Stimulated activated naive CD4-positive, alpha-beta T cell treated with Interleukin-2 at 50 U/mL for 16 hours (primary cell): ENCODE measurements at regions not wholly inside any gene's neighbourhood (a gene's known extent, or its start where the extent isn't known, plus 50 kb on each side); places are given as distances from the start of the nearest gene placed in this dataset.
"Not testable (repeated sequence)": the region's sequence is repeated elsewhere in the genome, so short reads cannot be mapped to it uniquely, and the experiment has no call there.

Experiments used
- DNase-seq: peaks from one replicate; lab custom pipeline; 2025; lab: John Stamatoyannopoulos, UW

- no peak for DNase-seq
These were observed 381.6 kb downstream of the DSEL start for GRCh38 chr18:67134911-67135310.

DNA sequence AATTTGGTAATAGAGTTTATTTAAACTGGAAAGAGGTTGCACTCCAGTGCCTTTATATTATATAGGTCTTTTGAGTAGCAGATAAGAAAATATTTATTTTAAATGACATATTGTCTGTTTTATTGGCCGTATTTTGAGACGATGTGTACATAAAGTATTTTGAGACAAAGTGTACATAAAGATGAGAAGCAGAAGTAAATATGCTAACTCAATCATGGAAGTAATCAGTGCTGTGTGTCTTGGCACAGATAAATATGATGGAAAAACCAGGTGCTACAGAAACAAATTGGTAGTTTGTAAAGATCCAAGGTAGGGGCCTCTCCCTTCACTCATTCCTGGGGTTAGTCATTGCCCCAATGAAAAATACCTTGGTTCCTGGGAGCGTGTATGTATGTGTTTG is 382.9 kb downstream of the DSEL start:
- no peak for DNase-seq

DNA sequence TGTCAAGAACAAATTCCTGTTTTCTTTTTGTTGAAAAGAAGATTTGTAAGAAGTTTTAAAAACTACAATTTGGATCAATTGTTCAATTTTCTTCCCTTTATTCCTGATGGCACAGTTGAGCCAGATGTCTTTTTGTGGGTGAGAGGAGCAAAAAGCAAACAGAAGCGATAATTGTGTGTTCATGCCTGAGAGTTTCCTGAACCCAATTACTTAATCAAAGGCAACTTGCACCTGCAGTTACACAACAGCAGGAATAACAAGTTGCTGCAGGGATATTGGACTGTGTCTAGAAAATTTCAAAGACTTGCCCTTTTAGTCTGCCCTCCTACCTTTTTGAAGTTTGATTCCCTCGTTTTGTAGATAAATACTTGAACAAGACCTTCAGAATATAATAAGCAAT is 383.6 kb downstream of the DSEL start:
- DNase-seq, result no peak

DNA sequence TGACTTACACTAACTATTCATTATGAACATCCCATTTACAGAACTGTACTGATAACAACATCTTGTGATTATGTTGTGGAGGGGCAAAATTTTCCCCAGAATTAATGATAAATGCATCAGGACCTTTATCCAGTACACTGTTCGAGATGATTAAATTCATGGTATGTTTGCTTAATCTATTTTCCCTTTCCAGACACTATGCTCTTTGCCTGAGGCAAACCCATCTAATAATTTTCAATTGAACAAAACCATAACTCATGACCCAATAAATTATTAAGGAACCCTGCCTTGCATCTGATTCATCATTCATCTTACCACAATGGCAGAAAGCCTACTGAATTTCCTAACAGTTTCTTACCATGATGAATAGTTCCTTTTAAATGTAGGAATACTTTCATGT is 385.0 kb downstream of the DSEL start:
- no peak for DNase-seq

DNA sequence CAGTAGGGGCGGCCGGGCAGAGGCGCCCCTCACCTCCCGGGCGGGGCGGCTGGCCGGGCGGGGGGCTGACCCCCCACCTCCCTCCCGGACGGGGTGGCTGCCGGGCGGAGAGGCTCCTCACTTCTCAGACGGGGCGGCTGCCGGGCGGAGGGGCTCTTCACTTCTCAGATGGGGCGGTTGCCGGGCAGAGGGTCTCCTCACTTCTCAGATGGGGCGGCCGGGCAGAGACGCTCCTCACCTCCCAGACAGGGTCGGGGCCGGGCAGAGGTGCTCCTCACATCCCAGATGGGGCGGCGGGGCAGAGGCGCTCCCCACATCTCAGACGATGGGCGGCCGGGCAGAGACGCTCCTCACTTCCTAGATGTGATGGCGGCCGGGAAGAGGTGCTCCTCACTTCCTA is 389.8 kb downstream of the DSEL start:
- DNase-seq, result not testable (repeated sequence)

DNA sequence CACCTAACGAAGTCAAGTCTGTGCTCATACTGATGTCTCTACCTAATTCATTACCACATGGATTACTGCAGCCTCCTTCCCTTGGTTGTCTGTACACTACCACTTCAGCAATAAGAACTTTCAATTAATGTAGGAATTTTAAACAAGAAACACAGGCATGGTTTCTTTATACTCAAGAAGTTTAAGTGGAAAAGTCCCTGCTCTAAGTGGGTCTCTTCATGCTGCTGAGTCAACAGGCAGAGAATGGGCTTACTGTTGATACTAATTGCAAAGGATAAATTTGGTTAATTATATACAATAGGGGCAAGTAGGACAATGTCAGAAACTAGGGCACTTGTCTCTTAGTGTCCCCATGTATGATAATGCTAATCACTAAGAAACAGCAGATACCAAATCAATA is 392.6 kb downstream of the DSEL start:
- no peak for DNase-seq

- DNase-seq, result no peak
These were observed 398.7 kb downstream of the DSEL start for GRCh38 chr18:67117804-67118203.

GRCh38 chr18:67109535-67109934 is 407.0 kb downstream of the DSEL start:
- DNase-seq, result no peak

GRCh38 chr18:67108894-67109293 is 407.6 kb downstream of the DSEL start:
- no peak for DNase-seq

- peak; percentile 1 for DNase-seq
These were observed 411.7 kb downstream of the DSEL start for GRCh38 chr18:67104700-67105284.

DNA sequence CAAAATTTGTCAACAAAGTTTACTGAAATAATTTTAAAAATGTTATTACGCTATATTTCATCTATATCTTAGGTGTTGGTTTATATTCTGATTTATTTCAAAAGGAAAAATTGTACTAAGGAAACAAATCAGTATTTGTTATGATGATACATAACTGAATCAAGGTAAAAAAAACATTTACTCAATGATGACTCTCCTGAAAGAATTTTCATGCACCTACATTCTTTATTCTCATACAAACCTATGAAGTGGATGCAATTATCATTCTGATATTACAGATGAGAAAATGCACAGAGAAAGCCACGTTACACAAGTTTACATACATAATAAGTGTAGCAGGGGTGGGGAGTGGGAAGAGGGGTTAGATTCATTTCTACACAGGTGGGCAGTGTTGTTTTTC is 422.4 kb downstream of the DSEL start:
- DNase-seq, result no peak

DNA sequence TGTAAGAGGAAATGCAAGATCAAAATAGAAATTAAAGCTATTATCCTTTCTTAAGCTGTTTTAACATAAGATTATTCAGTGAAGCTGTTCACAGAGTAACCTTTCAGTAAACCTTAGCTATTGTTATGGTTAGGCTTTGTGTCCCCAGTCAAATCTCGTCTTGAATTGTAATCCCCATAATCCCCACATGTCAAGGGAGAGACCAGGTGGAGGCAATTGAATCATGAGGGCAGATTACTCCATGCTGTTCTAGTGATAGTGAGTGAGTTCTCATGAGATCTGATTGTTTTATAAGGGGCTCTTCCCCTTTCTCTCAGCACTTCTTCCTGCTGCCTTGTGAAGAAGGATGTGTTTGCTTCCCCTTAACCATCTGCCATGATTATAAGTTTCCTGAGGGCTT is 424.4 kb downstream of the DSEL start:
- DNase-seq, result no peak

DNA sequence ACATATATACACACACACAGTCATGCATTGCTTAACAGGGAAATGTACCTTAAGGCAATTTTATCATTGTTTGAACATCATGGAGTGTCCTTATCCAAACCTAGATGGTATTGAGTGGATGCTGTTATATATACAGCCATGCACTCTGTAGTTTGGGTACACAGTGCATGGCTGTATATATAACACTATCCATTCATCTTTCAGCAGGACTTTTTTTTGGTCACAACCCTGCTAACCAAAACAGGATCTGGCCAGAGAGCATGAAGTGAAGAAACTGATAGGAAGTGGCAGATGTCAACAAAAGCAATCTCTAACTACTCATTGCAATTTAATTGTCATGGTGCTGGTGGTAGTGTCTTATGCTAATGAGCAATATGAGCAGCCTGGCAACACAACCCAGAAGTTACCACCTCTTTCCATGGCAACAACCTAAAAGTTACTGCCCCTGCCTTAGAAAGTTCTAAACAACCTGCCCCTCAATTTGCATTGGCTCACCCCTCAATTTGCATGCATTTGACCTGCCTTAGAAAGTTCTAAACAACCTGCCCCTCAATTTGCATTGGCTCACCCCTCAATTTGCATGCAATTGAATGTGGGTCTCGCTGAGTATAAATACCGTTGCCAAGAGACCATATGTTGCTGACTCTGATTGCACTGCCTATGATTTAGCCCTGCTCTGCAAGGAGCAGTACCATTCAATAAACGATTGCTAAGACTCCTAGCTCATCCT is 434.9 kb downstream of the DSEL start:
- no peak for DNase-seq

GRCh38 chr18:67080601-67081000 is 435.9 kb downstream of the DSEL start:
- no peak for DNase-seq

GRCh38 chr18:67074309-67074708 is 442.2 kb downstream of the DSEL start:
- no peak for DNase-seq

DNA sequence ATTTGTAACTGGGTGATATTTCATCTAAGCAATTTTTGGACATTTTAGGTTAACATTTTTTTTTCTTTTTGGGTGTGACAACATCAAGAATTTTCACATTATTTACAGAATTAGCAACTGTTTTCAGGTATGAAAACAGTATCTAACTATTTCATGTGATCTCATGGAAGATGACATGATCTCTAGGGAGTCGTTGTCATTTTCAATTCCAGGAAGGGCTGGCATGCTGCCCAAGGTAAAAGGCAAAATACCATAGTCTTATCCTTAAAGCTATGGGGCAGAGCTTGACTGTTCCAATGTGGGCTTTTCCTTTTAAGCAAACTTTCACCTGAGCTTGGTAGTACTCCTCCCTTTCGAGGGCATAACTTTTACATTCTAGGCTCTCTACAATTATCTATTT is 443.7 kb downstream of the DSEL start:
- DNase-seq, result no peak

GRCh38 chr18:67068608-67069007 is 447.9 kb downstream of the DSEL start:
- DNase-seq, result no peak

DNA sequence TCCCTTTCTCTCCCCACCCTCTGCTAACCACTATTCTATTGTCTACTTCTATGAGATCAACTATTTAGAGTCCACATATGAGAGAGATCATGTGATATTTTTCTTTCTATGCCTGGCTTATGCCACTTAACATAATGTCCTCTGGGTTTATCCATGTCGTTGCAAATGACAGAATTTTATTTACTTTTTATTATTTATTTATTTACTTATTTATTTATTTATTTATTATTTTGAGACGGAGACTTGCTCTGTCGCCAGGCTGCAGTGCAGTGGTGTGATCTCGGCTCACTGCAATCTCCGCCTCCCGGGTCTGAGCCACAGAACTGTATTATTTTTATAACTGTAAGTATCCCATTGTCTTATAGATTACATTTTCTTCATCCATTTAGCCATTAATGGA is 443.4 kb upstream of the CDH19 start:
- no peak for DNase-seq

- DNase-seq, result no peak
These were observed 439.4 kb upstream of the CDH19 start for GRCh38 chr18:67043276-67043675.

DNA sequence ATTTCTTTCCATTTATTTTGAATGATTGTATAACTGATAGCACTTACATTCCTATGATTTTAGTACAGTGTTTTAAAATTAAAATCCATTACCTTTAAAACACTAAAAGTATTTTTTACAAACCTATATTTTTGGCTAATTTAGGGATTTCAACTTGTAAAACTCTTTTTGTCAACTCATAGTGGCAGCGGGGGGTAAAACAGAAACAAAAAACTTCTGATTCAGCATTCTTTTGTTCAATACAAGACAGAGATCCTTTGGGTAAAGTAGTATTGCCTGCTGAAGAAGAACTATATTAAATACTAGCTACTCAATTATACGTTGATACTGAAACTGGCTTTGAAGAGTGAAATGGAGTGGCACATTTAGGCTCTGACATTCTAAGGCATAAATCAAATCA is 437.4 kb upstream of the CDH19 start:
- DNase-seq, result no peak

GRCh38 chr18:67035026-67035425 is 431.1 kb upstream of the CDH19 start:
- DNase-seq, result no peak

GRCh38 chr18:67023059-67023458 is 419.2 kb upstream of the CDH19 start:
- DNase-seq, result no peak

GRCh38 chr18:67010919-67011318 is 407.0 kb upstream of the CDH19 start:
- no peak for DNase-seq

- no peak for DNase-seq
These were observed 404.1 kb upstream of the CDH19 start for GRCh38 chr18:67007999-67008398.
